Hematopoietic multipotent progenitor cell treated with erythropoietin and hydrocortisone succinate and interleukin-3 and kit ligand, for 15 days (in vitro differentiated cells): ENCODE measurements at regions not wholly inside any gene's neighbourhood (a gene's known extent, or its start where the extent isn't known, plus 50 kb on each side); places are given as distances from the start of the nearest gene placed in this dataset.

ENCODE experiments used
- DNase-seq: peaks from one replicate; pipeline ENCODE4 v3.0.0-alpha.2; 2015; ENCODE audit warnings: low spot score

DNA sequence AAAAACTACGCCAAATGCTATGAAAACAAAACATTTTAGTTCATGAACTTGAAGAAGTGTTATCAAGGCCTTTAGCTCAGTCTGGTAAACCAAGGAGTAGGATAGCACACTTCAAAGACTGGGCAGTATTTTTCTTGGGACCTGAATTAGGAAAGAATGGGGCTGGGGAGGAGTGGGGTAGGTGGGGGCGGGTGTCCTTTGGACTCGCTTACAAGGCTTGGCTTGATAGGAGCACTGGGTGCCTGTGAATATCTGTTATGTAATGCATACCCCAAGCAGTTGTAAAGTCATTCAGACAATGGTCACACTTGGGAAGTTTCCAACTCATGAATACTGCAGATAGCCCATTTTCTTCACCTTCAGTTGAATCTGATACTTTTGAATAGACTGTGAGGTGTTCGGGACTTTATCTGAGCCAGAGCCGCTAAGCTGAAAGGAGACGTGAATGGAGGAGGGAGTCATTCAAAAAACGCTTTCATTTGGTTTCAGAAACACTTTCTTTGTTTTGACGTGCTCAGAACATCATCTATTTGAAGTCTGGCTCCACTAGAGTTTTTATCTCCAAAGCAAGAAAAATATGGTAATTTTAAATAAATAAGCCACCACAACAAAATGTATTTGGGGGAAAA is 70.1 kb upstream of the FAM204A start:
- DNase-seq: no peak

DNA sequence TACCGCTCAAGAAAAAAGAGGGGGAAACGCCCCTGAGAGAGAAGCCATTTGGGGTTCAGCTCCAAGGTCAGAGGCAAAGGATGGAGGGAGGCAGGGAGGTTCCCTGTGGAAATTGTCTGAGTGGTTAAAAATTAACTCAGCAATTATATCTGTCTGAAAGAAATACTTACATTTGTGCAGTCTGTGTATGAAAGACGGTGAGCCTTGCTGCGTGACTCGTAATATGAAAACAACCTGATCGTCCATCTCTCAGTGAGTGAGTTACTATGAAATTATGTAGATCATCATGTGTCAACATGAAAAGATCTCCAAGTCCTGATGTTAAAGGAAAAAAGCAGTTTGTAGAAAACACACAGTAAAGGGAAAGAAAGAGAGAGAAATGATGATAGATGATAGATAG is 67.2 kb upstream of the FAM204A start:
- DNase-seq: no peak

DNA sequence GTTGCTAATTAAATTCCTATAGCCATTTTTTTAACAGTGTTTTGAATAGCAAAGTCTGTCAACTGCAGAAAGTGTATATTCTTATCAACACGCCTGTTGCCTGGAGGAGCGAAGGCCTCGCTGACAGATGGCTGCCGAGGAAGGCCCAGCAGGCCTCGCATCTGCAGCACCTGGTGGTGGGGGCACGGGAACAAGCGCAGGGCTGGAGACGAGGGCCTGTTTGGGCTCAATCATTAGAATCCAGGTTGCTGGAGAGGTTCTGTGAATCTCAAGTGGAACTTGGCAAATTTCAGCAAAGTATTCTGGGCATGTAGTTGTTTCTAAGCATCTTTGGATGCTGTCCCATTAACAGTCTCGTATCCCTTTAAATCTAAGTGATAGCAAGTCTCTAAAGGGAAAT is 66.1 kb upstream of the FAM204A start:
- DNase-seq: no peak

- no peak for DNase-seq
Observed at GRCh38 chr10:118407777-118408176, 65.7 kb upstream of the FAM204A start.

- no peak for DNase-seq
Observed at GRCh38 chr10:118407026-118407425, 64.9 kb upstream of the FAM204A start.

- no peak for DNase-seq
Observed at GRCh38 chr10:118405928-118406327, 63.8 kb upstream of the FAM204A start.

- DNase-seq: no peak
Observed at GRCh38 chr10:118403967-118404366, 61.8 kb upstream of the FAM204A start.

DNA sequence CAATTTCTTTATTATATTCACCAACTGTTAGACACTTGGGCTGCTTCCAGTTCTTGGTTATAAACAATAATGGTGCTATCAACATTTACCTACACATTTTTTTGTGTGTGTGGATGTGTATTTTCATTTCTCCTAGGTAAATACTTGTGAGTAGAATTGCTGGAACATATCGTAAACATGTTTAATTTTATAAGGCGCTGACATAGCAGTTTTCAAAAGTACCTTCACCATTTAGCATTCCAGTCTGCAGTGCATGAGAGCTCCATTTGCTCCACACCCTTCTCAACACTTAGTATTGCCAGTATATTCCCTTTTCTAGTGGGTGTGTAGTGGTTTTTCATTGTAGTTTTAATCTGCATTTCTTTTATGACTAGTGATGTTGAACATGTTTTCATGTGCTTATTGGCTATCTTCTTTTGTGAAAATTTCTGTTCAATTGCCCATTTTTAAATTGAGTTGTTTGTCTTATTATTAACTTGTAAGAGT is 59.6 kb upstream of the FAM204A start:
- no peak for DNase-seq

- no peak for DNase-seq
Observed at GRCh38 chr10:118397391-118397790, 55.3 kb upstream of the FAM204A start.

DNA sequence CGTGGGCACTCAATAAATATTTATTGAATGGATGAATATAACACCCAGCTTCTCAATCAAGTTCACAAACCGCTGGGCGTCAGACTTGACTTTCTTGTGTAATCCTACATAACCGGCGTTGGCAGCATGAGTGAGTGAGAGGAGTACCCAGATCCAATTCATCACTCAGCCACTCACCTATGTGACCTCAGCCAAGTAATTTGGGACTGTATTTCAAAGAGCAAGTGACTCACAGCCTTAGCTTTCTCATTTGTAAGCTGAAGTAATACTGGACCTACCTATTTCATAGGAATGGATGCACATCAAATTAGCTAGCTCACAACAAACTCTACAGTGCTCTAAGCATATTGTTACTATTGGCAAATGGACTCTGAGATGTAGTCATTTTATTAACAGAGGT is 53.8 kb upstream of the FAM204A start:
- DNase-seq: no peak

GRCh38 chr10:118394301-118395200 is 52.4 kb upstream of the FAM204A start:
- DNase-seq: no peak

- DNase-seq: no peak
Observed at GRCh38 chr10:118392761-118393160, 50.6 kb upstream of the FAM204A start.
